H9 (cell line): ENCODE measurements at regions not wholly inside any gene's neighbourhood (a gene's known extent, or its start where the extent isn't known, plus 50 kb on each side); places are given as distances from the start of the nearest gene placed in this dataset.

Experiments
- DNase-seq: peaks from one replicate; pipeline ENCODE4 v3.0.0-alpha.2; 2017
- H2AFZ ChIP-seq: one replicate; pipeline ENCODE4 v1.6.1; 2013; ENCODE audit warnings: mild to moderate bottlenecking, low read length, control low read depth, moderate library complexity
- H2AK5ac ChIP-seq: 2 replicates; pipeline ENCODE4 v1.6.1; 2013; ENCODE audit warnings: low read length, control low read depth, mixed read lengths; ENCODE audit not compliant: insufficient read length
- H2BK120ac ChIP-seq: one replicate; pipeline ENCODE4 v1.6.1; 2013; ENCODE audit warnings: low read depth, mild to moderate bottlenecking, low read length, control low read depth, inconsistent platforms; ENCODE audit not compliant: poor library complexity, severe bottlenecking
- H2BK12ac ChIP-seq: 2 replicates; pipeline ENCODE4 v1.6.1; 2013; ENCODE audit warnings: low read length, control low read depth, mixed read lengths, low read depth; ENCODE audit not compliant: insufficient read length
- H2BK15ac ChIP-seq: 2 replicates; pipeline ENCODE4 v1.6.1; 2013; ENCODE audit warnings: low read depth, low read length, control low read depth
- H2BK20ac ChIP-seq: one replicate; pipeline ENCODE4 v1.6.1; 2013; ENCODE audit warnings: low read depth, mild to moderate bottlenecking, low read length, control low read depth, inconsistent platforms; ENCODE audit not compliant: poor library complexity, severe bottlenecking
- H2BK5ac ChIP-seq: 2 replicates; pipeline ENCODE4 v1.6.1; 2013; ENCODE audit warnings: low read length, control low read depth, mixed read lengths; ENCODE audit not compliant: insufficient read length
- H3K14ac ChIP-seq: 2 replicates; pipeline ENCODE4 v1.6.1; 2013; ENCODE audit warnings: low read length, control low read depth; ENCODE audit not compliant: insufficient read depth
- H3K18ac ChIP-seq: 2 replicates; pipeline ENCODE4 v1.6.1; 2013; ENCODE audit warnings: low read depth, mild to moderate bottlenecking, mixed read lengths, low read length, control low read depth; ENCODE audit not compliant: insufficient read length
- H3K23ac ChIP-seq: 2 replicates; pipeline ENCODE4 v1.6.1; 2013; ENCODE audit warnings: low read length, control low read depth, mixed read lengths, low read depth; ENCODE audit not compliant: insufficient read length
- H3K23me2 ChIP-seq: 2 replicates; pipeline ENCODE4 v1.6.1; 2013; ENCODE audit warnings: low read depth, mild to moderate bottlenecking, mixed read lengths, low read length, control low read depth; ENCODE audit not compliant: insufficient read length, poor library complexity, severe bottlenecking
- H3K27ac ChIP-seq: 2 replicates; pipeline ENCODE4 v1.5.1; 2013; ENCODE audit warnings: low read length, control low read depth, mixed read lengths, low read depth; ENCODE audit not compliant: insufficient read length
- H3K27me3 ChIP-seq: 2 replicates; pipeline ENCODE4 v1.6.1; 2013; ENCODE audit warnings: low read length, control low read depth, inconsistent platforms; ENCODE audit not compliant: insufficient read depth
- H3K4ac ChIP-seq: 2 replicates; pipeline ENCODE4 v1.6.1; 2013; ENCODE audit warnings: low read depth, mild to moderate bottlenecking, control low read depth, inconsistent platforms, low read length, moderate library complexity
- H3K4me1 ChIP-seq: 2 replicates; pipeline ENCODE4 v1.6.1; 2013; ENCODE audit warnings: low read length, control low read depth, inconsistent platforms; ENCODE audit not compliant: insufficient read depth
- H3K4me2 ChIP-seq: 2 replicates; pipeline ENCODE4 v1.6.1; 2013; ENCODE audit warnings: low read length, control low read depth, mixed read lengths; ENCODE audit not compliant: insufficient read length, insufficient read depth
- H3K56ac ChIP-seq: 2 replicates; pipeline ENCODE4 v1.6.1; 2013; ENCODE audit warnings: low read depth, mild to moderate bottlenecking, mixed read lengths, low read length, control low read depth; ENCODE audit not compliant: insufficient read length
- H3K79me1 ChIP-seq: 2 replicates; pipeline ENCODE4 v1.6.1; 2013; ENCODE audit warnings: low read depth, mild to moderate bottlenecking, moderate library complexity, low read length, control low read depth, inconsistent platforms; ENCODE audit not compliant: insufficient read depth, poor library complexity, severe bottlenecking
- H3K79me2 ChIP-seq: 2 replicates; pipeline ENCODE4 v1.6.1; 2013; ENCODE audit warnings: low read length, control low read depth, inconsistent platforms; ENCODE audit not compliant: insufficient read depth
- H3K9ac ChIP-seq: 2 replicates; pipeline ENCODE4 v1.6.1; 2013; ENCODE audit warnings: low read length, control low read depth, mixed read lengths; ENCODE audit not compliant: insufficient read length; ENCODE audit errors: extremely low read depth
- H3K9me3 ChIP-seq: one replicate; pipeline ENCODE4 v1.6.1; 2013; ENCODE audit warnings: low read depth, low read length, inconsistent platforms; ENCODE audit not compliant: control insufficient read depth
- H3T11ph ChIP-seq: one replicate; pipeline ENCODE4 v1.6.1; 2013; ENCODE audit warnings: mild to moderate bottlenecking, low read length, control low read depth, inconsistent platforms
- H4K20me1 ChIP-seq: one replicate; pipeline ENCODE4 v1.6.1; 2013; ENCODE audit not compliant: control insufficient read depth, insufficient read length, insufficient read depth
- H4K5ac ChIP-seq: 2 replicates; pipeline ENCODE4 v1.6.1; 2013; ENCODE audit warnings: low read depth, mild to moderate bottlenecking, mixed read lengths, low read length, control low read depth; ENCODE audit not compliant: insufficient read length
- H4K8ac ChIP-seq: replicated peaks from 2 replicates; pipeline ENCODE4 v1.6.1; 2013; ENCODE audit warnings: low read length, control low read depth, mixed read lengths, low read depth; ENCODE audit not compliant: insufficient read length
- H4K91ac ChIP-seq: 2 replicates; pipeline ENCODE4 v1.6.1; 2013; ENCODE audit warnings: low read depth, mild to moderate bottlenecking, moderate library complexity, mixed read lengths, low read length, control low read depth; ENCODE audit not compliant: insufficient read length
- H3K27ac Mint-ChIP-seq, 3 experiments: 2 replicates in 2 of 3; 3 replicates in 1 of 3; pipeline ENCODE4 v1.8.0; 2020 to 2021; ENCODE audit warnings: mixed read lengths in 3 of 3, mild to moderate bottlenecking in 1 of 3, moderate library complexity in 1 of 3
- H3K27me3 Mint-ChIP-seq: 2 replicates; pipeline ENCODE4 v1.8.0; 2021; ENCODE audit warnings: low read depth, mild to moderate bottlenecking, moderate library complexity, mixed read lengths
- H3K36me3 Mint-ChIP-seq, 3 experiments: 2 replicates in 2 of 3; 3 replicates in 1 of 3; pipeline ENCODE4 v1.8.0; 2020 to 2021; ENCODE audit warnings: low read depth in 3 of 3, mixed read lengths in 3 of 3; ENCODE audit not compliant: insufficient read depth in 1 of 3
- H3K4me1 Mint-ChIP-seq, 2 experiments: 2 replicates each; pipeline ENCODE4 v1.8.0; 2020; ENCODE audit warnings: mixed read lengths in 2 of 2
- H3K4me3 Mint-ChIP-seq, 2 experiments: 2 replicates in 1 of 2; 3 replicates in 1 of 2; pipeline ENCODE4 v1.8.0; 2020 to 2021; ENCODE audit warnings: mild to moderate bottlenecking in 2 of 2, mixed read lengths in 2 of 2, moderate library complexity in 1 of 2
- H3K9me3 Mint-ChIP-seq, 2 experiments: 2 replicates in 1 of 2; 3 replicates in 1 of 2; pipeline ENCODE4 v1.8.0; 2020; ENCODE audit warnings: mild to moderate bottlenecking in 2 of 2, mixed read lengths in 2 of 2, moderate library complexity in 1 of 2
- CTCF ChIP-seq: fragments of 200-600 bp; sonication (generic); conservative IDR thresholded peaks from 3 replicates; pipeline ENCODE4 v1.8.0; 2021; ENCODE audit warnings: antibody characterized with exemption, mild to moderate bottlenecking
- WGBS: extraction: QIAGEN DNeasy Blood & Tissue Kit; methylation state at CpG from one replicate; pipeline ENCODE4 v1.1.7; 2013; ENCODE audit warnings: missing lambda C conversion rate, low lambda C conversion rate, mixed read lengths; ENCODE audit not compliant: insufficient read length; ENCODE audit errors: extremely low coverage; 5-methylcytosine and 5-hydroxymethylcytosine counted together

DNA sequence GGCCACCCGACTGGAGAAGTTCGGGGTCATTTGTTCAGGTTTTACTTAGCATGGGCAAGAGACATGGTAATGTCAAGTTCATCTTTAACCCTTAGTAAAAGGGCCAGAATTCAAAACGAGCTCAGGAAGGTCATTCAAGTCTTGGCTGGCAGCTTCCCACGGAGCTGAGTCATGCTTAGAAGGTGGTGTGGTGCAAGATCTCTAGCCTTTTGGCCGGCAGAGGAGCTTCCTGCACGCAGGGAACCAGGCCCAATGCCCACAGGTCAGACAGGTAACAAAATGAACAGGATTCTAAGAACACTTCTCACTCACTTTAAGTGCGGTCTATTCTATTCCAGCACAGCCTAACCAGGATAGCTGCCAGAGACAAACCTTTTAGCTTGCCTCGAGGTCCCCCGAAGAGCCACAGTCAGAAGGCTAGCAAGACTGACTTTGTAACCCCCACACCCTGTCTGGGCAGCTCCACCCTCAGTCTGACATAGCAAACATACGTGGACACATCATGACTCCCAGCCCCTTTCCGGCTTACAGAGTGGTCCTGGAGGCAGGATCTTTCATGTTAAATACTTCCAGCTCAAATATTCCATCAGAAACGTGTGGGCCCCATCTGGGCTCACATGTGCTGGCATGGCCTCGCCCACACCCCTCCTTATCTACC is 292.7 kb downstream of the BCL11A start:
- Histone ChIP-seq H3K23ac (no peak overlapping the region), H3K79me1 (no peaks in the 10 kb centered on the region), H3K27me3 (no peaks in the 10 kb centered on the region), H2BK5ac (no peak overlapping the region), H4K5ac (no peak overlapping the region), H3K9me3 (no peaks in the 10 kb centered on the region), H3K23me2 (no peaks in the 10 kb centered on the region), H3T11ph (no peak overlapping the region), H2BK20ac (no peak overlapping the region), H2AFZ (no peak overlapping the region), H4K20me1 (no peaks in the 10 kb centered on the region), H3K18ac (no peak overlapping the region), H2BK15ac (no peak overlapping the region), H2BK120ac (no peak overlapping the region), H4K8ac (no peak overlapping the region), H3K4me2 (no peak overlapping the region), H3K56ac (no peak overlapping the region), H2BK12ac (no peak overlapping the region), H3K27ac (no peak overlapping the region), H3K9ac (no peak overlapping the region), H4K91ac (no peak overlapping the region), H3K14ac (no peak overlapping the region), H3K4ac (no peak overlapping the region), H3K79me2 (no peaks in the 10 kb centered on the region), H2AK5ac (no peak overlapping the region), H3K4me1 (no peaks in the 10 kb centered on the region)
- Mint-ChIP-seq H3K27ac (peak overlapping the region in 2 of 3 experiments; percentile 29 to 67; a peak in 3 of 7 replicates), H3K27me3 (peaks cover 2% of the 10 kb centered on the region), H3K4me1 (peaks cover 2 to 6% of the 10 kb centered on the region in 2 experiments; a peak in 1 of 4 replicates), H3K36me3 (no peaks in the 10 kb centered on the region), H3K9me3 (no peaks in the 10 kb centered on the region; a peak in 2 of 5 replicates), H3K4me3 (no peak overlapping the region)
- WGBS = no CpG with 5 or more reads among the region's 13 CpGs
- no peak for TF ChIP-seq CTCF
- DNase-seq = no peak
